H9 (cell line): ENCODE measurements at regions not wholly inside any gene's neighbourhood (a gene's known extent, or its start where the extent isn't known, plus 50 kb on each side); places are given as distances from the start of the nearest gene placed in this dataset.

Experiments used
- DNase-seq: peaks from one replicate; pipeline ENCODE4 v3.0.0-alpha.2; 2017
- H2AFZ ChIP-seq: one replicate; pipeline ENCODE4 v1.6.1; 2013; ENCODE audit warnings: mild to moderate bottlenecking, low read length, control low read depth, moderate library complexity
- H2AK5ac ChIP-seq: 2 replicates; pipeline ENCODE4 v1.6.1; 2013; ENCODE audit warnings: low read length, control low read depth, mixed read lengths; ENCODE audit not compliant: insufficient read length
- H2BK120ac ChIP-seq: one replicate; pipeline ENCODE4 v1.6.1; 2013; ENCODE audit warnings: low read depth, mild to moderate bottlenecking, low read length, control low read depth, inconsistent platforms; ENCODE audit not compliant: poor library complexity, severe bottlenecking
- H2BK12ac ChIP-seq: 2 replicates; pipeline ENCODE4 v1.6.1; 2013; ENCODE audit warnings: low read length, control low read depth, mixed read lengths, low read depth; ENCODE audit not compliant: insufficient read length
- H2BK15ac ChIP-seq: 2 replicates; pipeline ENCODE4 v1.6.1; 2013; ENCODE audit warnings: low read depth, low read length, control low read depth
- H2BK20ac ChIP-seq: one replicate; pipeline ENCODE4 v1.6.1; 2013; ENCODE audit warnings: low read depth, mild to moderate bottlenecking, low read length, control low read depth, inconsistent platforms; ENCODE audit not compliant: poor library complexity, severe bottlenecking
- H2BK5ac ChIP-seq: 2 replicates; pipeline ENCODE4 v1.6.1; 2013; ENCODE audit warnings: low read length, control low read depth, mixed read lengths; ENCODE audit not compliant: insufficient read length
- H3K14ac ChIP-seq: 2 replicates; pipeline ENCODE4 v1.6.1; 2013; ENCODE audit warnings: low read length, control low read depth; ENCODE audit not compliant: insufficient read depth
- H3K18ac ChIP-seq: 2 replicates; pipeline ENCODE4 v1.6.1; 2013; ENCODE audit warnings: low read depth, mild to moderate bottlenecking, mixed read lengths, low read length, control low read depth; ENCODE audit not compliant: insufficient read length
- H3K23ac ChIP-seq: 2 replicates; pipeline ENCODE4 v1.6.1; 2013; ENCODE audit warnings: low read length, control low read depth, mixed read lengths, low read depth; ENCODE audit not compliant: insufficient read length
- H3K23me2 ChIP-seq: 2 replicates; pipeline ENCODE4 v1.6.1; 2013; ENCODE audit warnings: low read depth, mild to moderate bottlenecking, mixed read lengths, low read length, control low read depth; ENCODE audit not compliant: insufficient read length, poor library complexity, severe bottlenecking
- H3K27ac ChIP-seq: 2 replicates; pipeline ENCODE4 v1.5.1; 2013; ENCODE audit warnings: low read length, control low read depth, mixed read lengths, low read depth; ENCODE audit not compliant: insufficient read length
- H3K27me3 ChIP-seq: 2 replicates; pipeline ENCODE4 v1.6.1; 2013; ENCODE audit warnings: low read length, control low read depth, inconsistent platforms; ENCODE audit not compliant: insufficient read depth
- H3K4ac ChIP-seq: 2 replicates; pipeline ENCODE4 v1.6.1; 2013; ENCODE audit warnings: low read depth, mild to moderate bottlenecking, control low read depth, inconsistent platforms, low read length, moderate library complexity
- H3K4me1 ChIP-seq: 2 replicates; pipeline ENCODE4 v1.6.1; 2013; ENCODE audit warnings: low read length, control low read depth, inconsistent platforms; ENCODE audit not compliant: insufficient read depth
- H3K4me2 ChIP-seq: 2 replicates; pipeline ENCODE4 v1.6.1; 2013; ENCODE audit warnings: low read length, control low read depth, mixed read lengths; ENCODE audit not compliant: insufficient read length, insufficient read depth
- H3K56ac ChIP-seq: 2 replicates; pipeline ENCODE4 v1.6.1; 2013; ENCODE audit warnings: low read depth, mild to moderate bottlenecking, mixed read lengths, low read length, control low read depth; ENCODE audit not compliant: insufficient read length
- H3K79me1 ChIP-seq: 2 replicates; pipeline ENCODE4 v1.6.1; 2013; ENCODE audit warnings: low read depth, mild to moderate bottlenecking, moderate library complexity, low read length, control low read depth, inconsistent platforms; ENCODE audit not compliant: insufficient read depth, poor library complexity, severe bottlenecking
- H3K79me2 ChIP-seq: 2 replicates; pipeline ENCODE4 v1.6.1; 2013; ENCODE audit warnings: low read length, control low read depth, inconsistent platforms; ENCODE audit not compliant: insufficient read depth
- H3K9ac ChIP-seq: 2 replicates; pipeline ENCODE4 v1.6.1; 2013; ENCODE audit warnings: low read length, control low read depth, mixed read lengths; ENCODE audit not compliant: insufficient read length; ENCODE audit errors: extremely low read depth
- H3K9me3 ChIP-seq: one replicate; pipeline ENCODE4 v1.6.1; 2013; ENCODE audit warnings: low read depth, low read length, inconsistent platforms; ENCODE audit not compliant: control insufficient read depth
- H3T11ph ChIP-seq: one replicate; pipeline ENCODE4 v1.6.1; 2013; ENCODE audit warnings: mild to moderate bottlenecking, low read length, control low read depth, inconsistent platforms
- H4K20me1 ChIP-seq: one replicate; pipeline ENCODE4 v1.6.1; 2013; ENCODE audit not compliant: control insufficient read depth, insufficient read length, insufficient read depth
- H4K5ac ChIP-seq: 2 replicates; pipeline ENCODE4 v1.6.1; 2013; ENCODE audit warnings: low read depth, mild to moderate bottlenecking, mixed read lengths, low read length, control low read depth; ENCODE audit not compliant: insufficient read length
- H4K8ac ChIP-seq: replicated peaks from 2 replicates; pipeline ENCODE4 v1.6.1; 2013; ENCODE audit warnings: low read length, control low read depth, mixed read lengths, low read depth; ENCODE audit not compliant: insufficient read length
- H4K91ac ChIP-seq: 2 replicates; pipeline ENCODE4 v1.6.1; 2013; ENCODE audit warnings: low read depth, mild to moderate bottlenecking, moderate library complexity, mixed read lengths, low read length, control low read depth; ENCODE audit not compliant: insufficient read length
- H3K27ac Mint-ChIP-seq, 3 experiments: 2 replicates in 2 of 3; 3 replicates in 1 of 3; pipeline ENCODE4 v1.8.0; 2020 to 2021; ENCODE audit warnings: mixed read lengths in 3 of 3, mild to moderate bottlenecking in 1 of 3, moderate library complexity in 1 of 3
- H3K27me3 Mint-ChIP-seq: 2 replicates; pipeline ENCODE4 v1.8.0; 2021; ENCODE audit warnings: low read depth, mild to moderate bottlenecking, moderate library complexity, mixed read lengths
- H3K36me3 Mint-ChIP-seq, 3 experiments: 2 replicates in 2 of 3; 3 replicates in 1 of 3; pipeline ENCODE4 v1.8.0; 2020 to 2021; ENCODE audit warnings: low read depth in 3 of 3, mixed read lengths in 3 of 3; ENCODE audit not compliant: insufficient read depth in 1 of 3
- H3K4me1 Mint-ChIP-seq, 2 experiments: 2 replicates each; pipeline ENCODE4 v1.8.0; 2020; ENCODE audit warnings: mixed read lengths in 2 of 2
- H3K4me3 Mint-ChIP-seq, 2 experiments: 2 replicates in 1 of 2; 3 replicates in 1 of 2; pipeline ENCODE4 v1.8.0; 2020 to 2021; ENCODE audit warnings: mild to moderate bottlenecking in 2 of 2, mixed read lengths in 2 of 2, moderate library complexity in 1 of 2
- H3K9me3 Mint-ChIP-seq, 2 experiments: 2 replicates in 1 of 2; 3 replicates in 1 of 2; pipeline ENCODE4 v1.8.0; 2020; ENCODE audit warnings: mild to moderate bottlenecking in 2 of 2, mixed read lengths in 2 of 2, moderate library complexity in 1 of 2
- WGBS: extraction: QIAGEN DNeasy Blood & Tissue Kit; methylation state at CpG from one replicate; pipeline ENCODE4 v1.1.7; 2013; ENCODE audit warnings: missing lambda C conversion rate, low lambda C conversion rate, mixed read lengths; ENCODE audit not compliant: insufficient read length; ENCODE audit errors: extremely low coverage; 5-methylcytosine and 5-hydroxymethylcytosine counted together
- TF ChIP-seq, protein P1 (sequence below): fragments of 200-600 bp; sonication (generic); conservative IDR thresholded peaks from 3 replicates; pipeline ENCODE4 v1.8.0; 2021; ENCODE audit warnings: antibody characterized with exemption, mild to moderate bottlenecking

- Histone ChIP-seq H2BK20ac (no peak overlapping the region), H2BK120ac (no peak overlapping the region), H3K79me2 (no peaks in the 10 kb centered on the region), H3T11ph (no peak overlapping the region), H3K23ac (no peak overlapping the region), H4K91ac (no peak overlapping the region), H3K79me1 (no peaks in the 10 kb centered on the region), H3K27me3 (no peaks in the 10 kb centered on the region), H3K4me1 (peaks cover 11% of the 10 kb centered on the region; the same call in 1 of the 2 replicates), H2AFZ (no peak overlapping the region), H3K18ac (no peak overlapping the region), H3K9me3 (peaks cover 6% of the 10 kb centered on the region), H2BK5ac (no peak overlapping the region), H4K20me1 (no peaks in the 10 kb centered on the region), H2BK15ac (no peak overlapping the region), H4K8ac (no peak overlapping the region), H3K56ac (no peak overlapping the region), H3K27ac (no peak overlapping the region), H3K14ac (no peak overlapping the region), H2AK5ac (no peak overlapping the region), H3K4me2 (no peak overlapping the region), H3K23me2 (no peaks in the 10 kb centered on the region), H3K4ac (no peak overlapping the region), H3K9ac (no peak overlapping the region), H2BK12ac (no peak overlapping the region), H4K5ac (no peak overlapping the region)
- peaks cover 36 to 37% of the 10 kb centered on the region in 2 experiments for H3K4me1 Mint-ChIP-seq
- TF ChIP-seq, protein P1, sequence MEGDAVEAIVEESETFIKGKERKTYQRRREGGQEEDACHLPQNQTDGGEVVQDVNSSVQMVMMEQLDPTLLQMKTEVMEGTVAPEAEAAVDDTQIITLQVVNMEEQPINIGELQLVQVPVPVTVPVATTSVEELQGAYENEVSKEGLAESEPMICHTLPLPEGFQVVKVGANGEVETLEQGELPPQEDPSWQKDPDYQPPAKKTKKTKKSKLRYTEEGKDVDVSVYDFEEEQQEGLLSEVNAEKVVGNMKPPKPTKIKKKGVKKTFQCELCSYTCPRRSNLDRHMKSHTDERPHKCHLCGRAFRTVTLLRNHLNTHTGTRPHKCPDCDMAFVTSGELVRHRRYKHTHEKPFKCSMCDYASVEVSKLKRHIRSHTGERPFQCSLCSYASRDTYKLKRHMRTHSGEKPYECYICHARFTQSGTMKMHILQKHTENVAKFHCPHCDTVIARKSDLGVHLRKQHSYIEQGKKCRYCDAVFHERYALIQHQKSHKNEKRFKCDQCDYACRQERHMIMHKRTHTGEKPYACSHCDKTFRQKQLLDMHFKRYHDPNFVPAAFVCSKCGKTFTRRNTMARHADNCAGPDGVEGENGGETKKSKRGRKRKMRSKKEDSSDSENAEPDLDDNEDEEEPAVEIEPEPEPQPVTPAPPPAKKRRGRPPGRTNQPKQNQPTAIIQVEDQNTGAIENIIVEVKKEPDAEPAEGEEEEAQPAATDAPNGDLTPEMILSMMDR, result no peak
- H3K4me3 Mint-ChIP-seq, result no peak overlapping the region
- H3K36me3 Mint-ChIP-seq, result peaks cover 0 to 5% (median 0%) of the 10 kb centered on the region in 3 experiments; a peak in 5 of 7 replicates
- H3K27ac Mint-ChIP-seq, result peak overlapping the region; percentile 74 to 86 (median 79); a peak in 5 of 7 replicates
- WGBS, result no CpG with 5 or more reads among the region's 4 CpGs
- peaks cover 57 to 67% of the 10 kb centered on the region in 2 experiments for H3K9me3 Mint-ChIP-seq
- peaks cover 2% of the 10 kb centered on the region; the same call in 1 of the 2 replicates for H3K27me3 Mint-ChIP-seq
- DNase-seq, result no peak
Observed at GRCh38 chrX:13220916-13221315, 98.9 kb downstream of the ATXN3L start.
